Mesothelial cell of epicardium (in vitro differentiated cells): ENCODE measurements at regions not wholly inside any gene's neighbourhood (a gene's known extent, or its start where the extent isn't known, plus 50 kb on each side); places are given as distances from the start of the nearest gene placed in this dataset.

Experiments
- DNase-seq, 2 experiments: peaks; one replicate each; pipeline ENCODE4 v3.0.0; 2021; ENCODE audit warnings: low spot score in 2 of 2; ENCODE audit not compliant: unreplicated experiment in 2 of 2
- H3K27ac Mint-ChIP-seq: 2 replicates; pipeline ENCODE4 v1.8.0; 2021; ENCODE audit warnings: mixed read lengths
- H3K27me3 Mint-ChIP-seq: 2 replicates; pipeline ENCODE4 v1.8.0; 2021; ENCODE audit warnings: low read depth, mixed read lengths
- H3K36me3 Mint-ChIP-seq: 2 replicates; pipeline ENCODE4 v1.8.0; 2021; ENCODE audit warnings: mixed read lengths
- H3K4me1 Mint-ChIP-seq: 2 replicates; pipeline ENCODE4 v1.8.0; 2021; ENCODE audit warnings: mixed read lengths
- H3K4me3 Mint-ChIP-seq: 2 replicates; pipeline ENCODE4 v1.8.0; 2021; ENCODE audit warnings: mild to moderate bottlenecking, moderate library complexity, mixed read lengths
- H3K9me3 Mint-ChIP-seq: 2 replicates; pipeline ENCODE4 v1.8.0; 2021; ENCODE audit warnings: mixed read lengths
- TF ChIP-seq, protein P1 (sequence below): fragments of 200-600 bp; sonication (generic); IDR thresholded peaks from one replicate; pipeline ENCODE4 v1.5.0; 2021; ENCODE audit warnings: antibody characterized with exemption; ENCODE audit not compliant: unreplicated experiment

GRCh38 chrX:39603230-39603629, 494.5 kb downstream of the BCOR start:
- TF ChIP-seq, protein P1, sequence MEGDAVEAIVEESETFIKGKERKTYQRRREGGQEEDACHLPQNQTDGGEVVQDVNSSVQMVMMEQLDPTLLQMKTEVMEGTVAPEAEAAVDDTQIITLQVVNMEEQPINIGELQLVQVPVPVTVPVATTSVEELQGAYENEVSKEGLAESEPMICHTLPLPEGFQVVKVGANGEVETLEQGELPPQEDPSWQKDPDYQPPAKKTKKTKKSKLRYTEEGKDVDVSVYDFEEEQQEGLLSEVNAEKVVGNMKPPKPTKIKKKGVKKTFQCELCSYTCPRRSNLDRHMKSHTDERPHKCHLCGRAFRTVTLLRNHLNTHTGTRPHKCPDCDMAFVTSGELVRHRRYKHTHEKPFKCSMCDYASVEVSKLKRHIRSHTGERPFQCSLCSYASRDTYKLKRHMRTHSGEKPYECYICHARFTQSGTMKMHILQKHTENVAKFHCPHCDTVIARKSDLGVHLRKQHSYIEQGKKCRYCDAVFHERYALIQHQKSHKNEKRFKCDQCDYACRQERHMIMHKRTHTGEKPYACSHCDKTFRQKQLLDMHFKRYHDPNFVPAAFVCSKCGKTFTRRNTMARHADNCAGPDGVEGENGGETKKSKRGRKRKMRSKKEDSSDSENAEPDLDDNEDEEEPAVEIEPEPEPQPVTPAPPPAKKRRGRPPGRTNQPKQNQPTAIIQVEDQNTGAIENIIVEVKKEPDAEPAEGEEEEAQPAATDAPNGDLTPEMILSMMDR: no peak
- DNase-seq: no peak
- no peak overlapping the region for H3K27ac Mint-ChIP-seq
- H3K27me3 Mint-ChIP-seq: no peaks in the 10 kb centered on the region
- H3K36me3 Mint-ChIP-seq: no peaks in the 10 kb centered on the region
- peaks cover 16% of the 10 kb centered on the region for H3K4me1 Mint-ChIP-seq
- no peak overlapping the region for H3K4me3 Mint-ChIP-seq
- H3K9me3 Mint-ChIP-seq: peaks cover 22% of the 10 kb centered on the region

- no peak overlapping the region for H3K4me3 Mint-ChIP-seq
- H3K9me3 Mint-ChIP-seq: peaks cover 25% of the 10 kb centered on the region
- H3K27me3 Mint-ChIP-seq: no peaks in the 10 kb centered on the region
- TF ChIP-seq, protein P1: no peak
- H3K4me1 Mint-ChIP-seq: peaks cover 16% of the 10 kb centered on the region
- DNase-seq: no peak
- H3K27ac Mint-ChIP-seq: no peak overlapping the region
- H3K36me3 Mint-ChIP-seq: no peaks in the 10 kb centered on the region
Observed at GRCh38 chrX:39605183-39605582, 492.6 kb downstream of the BCOR start.

- H3K27ac Mint-ChIP-seq: no peak overlapping the region
- DNase-seq: no peak
- no peaks in the 10 kb centered on the region for H3K36me3 Mint-ChIP-seq
- peaks cover 22% of the 10 kb centered on the region for H3K4me1 Mint-ChIP-seq
- no peaks in the 10 kb centered on the region for H3K27me3 Mint-ChIP-seq
- no peak overlapping the region for H3K4me3 Mint-ChIP-seq
- peaks cover 31% of the 10 kb centered on the region for H3K9me3 Mint-ChIP-seq
- TF ChIP-seq, protein P1: no peak
Observed at GRCh38 chrX:39605866-39606265, 491.9 kb downstream of the BCOR start.

GRCh38 chrX:39609941-39610340, 487.8 kb downstream of the BCOR start:
- Mint-ChIP-seq H3K9me3 (peaks cover 28% of the 10 kb centered on the region), H3K4me3 (no peak overlapping the region), H3K27me3 (no peaks in the 10 kb centered on the region), H3K4me1 (peaks cover 39% of the 10 kb centered on the region), H3K27ac (no peak overlapping the region), H3K36me3 (peaks cover 1% of the 10 kb centered on the region)
- TF ChIP-seq, protein P1: no peak
- no peak for DNase-seq

- H3K36me3 Mint-ChIP-seq: peaks cover 1% of the 10 kb centered on the region
- H3K9me3 Mint-ChIP-seq: peaks cover 35% of the 10 kb centered on the region
- TF ChIP-seq, protein P1: no peak
- DNase-seq: peak in 1 of 2 experiments; percentile 34
- no peaks in the 10 kb centered on the region for H3K27me3 Mint-ChIP-seq
- peaks cover 41% of the 10 kb centered on the region for H3K4me1 Mint-ChIP-seq
- H3K27ac Mint-ChIP-seq: peak overlapping the region; percentile 37
- no peak overlapping the region for H3K4me3 Mint-ChIP-seq
Observed at GRCh38 chrX:39611468-39611867, 486.3 kb downstream of the BCOR start.

GRCh38 chrX:39613482-39613995, 484.2 kb downstream of the BCOR start:
- H3K27ac Mint-ChIP-seq: peak overlapping the region; percentile 89
- DNase-seq: peak; percentile 39 to 64

More at GRCh38 chrX:39613482-39613995, 484.2 kb downstream of the BCOR start:
- Mint-ChIP-seq H3K4me1 (peaks cover 46% of the 10 kb centered on the region), H3K9me3 (peaks cover 33% of the 10 kb centered on the region), H3K27me3 (no peaks in the 10 kb centered on the region), H3K36me3 (peaks cover 1% of the 10 kb centered on the region), H3K4me3 (peak overlapping the region; percentile 58)
- TF ChIP-seq, protein P1: no peak
